IPS-11a (cell line): ENCODE measurements at regions not wholly inside any gene's neighbourhood (a gene's known extent, or its start where the extent isn't known, plus 50 kb on each side); places are given as distances from the start of the nearest gene placed in this dataset.

ENCODE experiments used
- H3K4me3 ChIP-seq: one replicate; pipeline ENCODE4 v1.5.1; 2013; ENCODE audit warnings: low read depth, low read length, control low read depth

DNA sequence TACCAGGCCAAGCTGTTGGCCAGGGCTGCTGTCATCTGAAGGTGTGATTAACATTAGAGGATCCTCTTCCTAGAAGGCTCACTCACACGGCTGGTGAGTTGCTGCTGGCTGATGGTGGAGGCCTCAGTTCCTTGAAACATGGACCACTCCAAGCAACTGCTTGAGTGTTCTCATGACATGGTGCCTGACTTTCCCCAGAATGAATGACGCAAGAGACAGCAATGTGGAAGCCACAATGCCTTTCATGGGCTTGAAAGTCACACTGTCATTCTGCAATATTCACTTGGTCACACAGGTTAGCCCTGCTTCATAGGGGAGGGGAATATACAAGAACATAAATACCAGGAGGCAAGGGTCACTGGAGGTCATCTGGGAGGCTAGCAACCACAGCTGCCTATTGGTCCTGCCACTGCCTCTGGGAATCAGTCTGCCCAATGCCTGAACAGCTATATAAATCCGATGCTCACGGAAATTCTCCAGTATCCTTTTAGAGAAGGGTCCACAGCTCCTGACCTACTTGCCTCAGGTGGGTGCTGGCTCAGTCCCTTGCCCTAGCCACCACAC, 97.1 kb upstream of the MAML3 start:
- no peak overlapping the region for H3K4me3 ChIP-seq

GRCh38 chr4:140249351-140249750, 95.4 kb upstream of the MAML3 start:
- no peak overlapping the region for H3K4me3 ChIP-seq

DNA sequence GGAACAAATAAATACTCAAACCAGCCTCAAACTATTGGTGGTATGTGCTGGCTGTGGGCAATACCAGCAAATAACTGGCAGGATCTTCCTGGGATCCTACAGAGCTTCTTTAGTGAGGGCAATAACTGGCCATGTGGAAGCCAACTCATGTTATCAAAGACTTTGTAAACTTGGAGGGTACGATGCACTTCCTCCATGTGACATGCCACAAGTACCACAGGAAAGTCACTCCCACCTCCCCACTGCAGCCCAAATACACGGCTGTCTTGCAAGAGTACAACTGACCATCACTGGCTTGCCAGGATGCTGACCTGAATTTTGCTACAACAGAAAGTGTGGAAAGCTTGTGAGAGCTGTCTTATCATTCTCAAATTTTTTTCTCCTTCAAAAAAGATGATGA, 93.3 kb upstream of the MAML3 start:
- no peak overlapping the region for H3K4me3 ChIP-seq

- H3K4me3 ChIP-seq, result no peak overlapping the region
Measured at GRCh38 chr4:140246216-140246615, 92.2 kb upstream of the MAML3 start.

DNA sequence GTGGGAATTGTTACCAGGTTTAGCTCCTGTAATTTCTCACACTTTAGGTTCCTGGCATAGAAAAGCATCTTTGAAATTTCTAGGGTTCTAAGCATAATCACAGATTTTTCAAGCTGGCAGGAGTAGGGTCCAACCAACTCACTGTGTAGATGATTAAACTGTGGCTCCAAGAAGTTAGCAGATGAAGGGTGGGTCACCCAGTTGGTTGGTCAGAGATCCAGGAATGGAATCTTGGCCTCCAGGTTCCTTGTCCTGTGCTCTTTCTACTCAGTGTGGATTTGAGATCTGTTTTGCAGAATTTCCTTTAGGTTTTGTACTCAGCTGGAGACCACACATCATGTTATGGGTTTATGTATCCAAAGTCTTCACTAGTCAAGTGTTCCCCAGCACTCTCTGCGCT, 90.3 kb upstream of the MAML3 start:
- H3K4me3 ChIP-seq, result no peak overlapping the region

- no peak overlapping the region for H3K4me3 ChIP-seq
Measured at GRCh38 chr4:140243278-140243753, 89.3 kb upstream of the MAML3 start.

- H3K4me3 ChIP-seq, result no peak overlapping the region
Measured at GRCh38 chr4:140242357-140243277, 88.6 kb upstream of the MAML3 start.

GRCh38 chr4:140240237-140240636, 86.3 kb upstream of the MAML3 start:
- no peak overlapping the region for H3K4me3 ChIP-seq

- no peak overlapping the region for H3K4me3 ChIP-seq
Measured at GRCh38 chr4:140239311-140239710, 85.3 kb upstream of the MAML3 start.

GRCh38 chr4:140238351-140239056, 84.5 kb upstream of the MAML3 start:
- H3K4me3 ChIP-seq, result no peak overlapping the region

DNA sequence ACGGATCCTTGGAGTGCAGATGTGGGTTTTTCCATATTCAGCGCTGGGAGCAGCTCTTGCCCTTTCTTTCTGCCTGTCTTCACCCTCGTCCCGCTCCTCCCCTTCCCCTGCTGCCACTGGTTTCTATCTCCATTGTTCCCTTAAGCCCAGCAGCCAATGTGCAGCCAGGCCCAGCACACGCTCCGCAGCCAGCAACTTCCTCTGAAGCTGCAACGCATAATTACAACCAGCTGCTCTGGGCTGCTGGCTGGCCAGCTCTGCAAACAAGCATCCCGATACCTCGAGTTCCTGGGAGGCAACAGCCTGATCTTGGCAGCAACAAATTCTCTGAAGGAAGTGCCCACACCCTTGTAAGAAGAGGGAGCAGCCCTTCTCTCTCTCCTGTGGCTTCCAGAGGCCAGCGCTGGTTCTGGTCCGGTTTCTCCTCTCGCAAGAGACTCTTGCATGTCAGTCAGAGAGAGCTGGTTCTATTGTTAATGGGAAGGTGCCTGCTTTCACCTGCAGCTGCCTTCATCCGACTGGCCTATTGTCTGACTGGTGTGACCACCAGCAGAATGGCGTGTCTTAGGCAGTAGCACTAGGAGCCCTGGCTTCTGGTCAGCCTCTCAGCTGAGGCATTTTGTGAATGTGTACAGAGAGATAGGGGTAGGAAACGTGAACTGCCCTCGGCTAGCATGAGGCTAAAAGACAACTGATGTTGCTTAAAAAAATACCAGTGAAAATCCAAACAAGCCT, 83.8 kb upstream of the MAML3 start:
- H3K4me3 ChIP-seq, result no peak overlapping the region

DNA sequence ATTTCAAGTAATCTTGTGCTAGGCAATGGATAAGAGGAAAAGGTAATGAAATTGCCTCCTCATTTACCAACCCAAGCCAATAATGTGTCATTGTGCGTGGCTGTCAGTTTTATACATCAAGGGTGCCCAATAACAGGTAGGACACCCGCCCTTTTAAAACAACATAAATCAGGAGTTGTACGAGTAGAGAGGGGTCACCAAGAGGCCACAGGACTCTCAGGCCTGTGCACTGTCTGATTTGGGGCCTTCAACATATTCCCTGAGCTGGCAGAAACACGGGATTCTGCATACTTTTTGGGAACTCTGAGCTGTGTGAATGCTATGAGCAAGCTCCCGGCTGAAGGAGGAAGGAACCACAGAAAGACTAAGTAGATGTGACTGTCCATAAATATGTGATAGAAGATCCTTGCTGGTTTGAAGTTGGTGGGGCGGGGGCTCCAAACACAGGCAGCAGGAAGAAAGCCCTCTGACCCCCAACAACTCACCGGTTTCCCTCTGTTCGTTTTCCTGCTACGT, 82.7 kb upstream of the MAML3 start:
- H3K4me3 ChIP-seq, result no peak overlapping the region

DNA sequence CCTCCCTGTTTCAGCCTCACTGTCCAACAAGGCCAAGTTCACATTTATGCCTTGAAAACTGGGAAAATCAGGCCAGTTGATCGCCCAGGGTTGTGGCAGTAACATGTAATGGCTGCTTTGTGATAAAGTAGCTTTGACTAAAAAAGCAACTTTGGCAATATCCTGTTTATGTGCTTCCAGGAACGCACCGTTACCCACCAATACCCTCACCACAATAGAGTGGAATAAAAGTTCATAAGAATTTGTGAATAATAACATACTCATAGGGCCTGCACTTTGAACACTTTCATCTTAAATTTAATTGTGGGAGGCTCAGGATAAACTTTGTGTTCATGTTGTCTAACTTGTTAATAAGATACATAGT, 80.7 kb upstream of the MAML3 start:
- H3K4me3 ChIP-seq, result no peak overlapping the region

DNA sequence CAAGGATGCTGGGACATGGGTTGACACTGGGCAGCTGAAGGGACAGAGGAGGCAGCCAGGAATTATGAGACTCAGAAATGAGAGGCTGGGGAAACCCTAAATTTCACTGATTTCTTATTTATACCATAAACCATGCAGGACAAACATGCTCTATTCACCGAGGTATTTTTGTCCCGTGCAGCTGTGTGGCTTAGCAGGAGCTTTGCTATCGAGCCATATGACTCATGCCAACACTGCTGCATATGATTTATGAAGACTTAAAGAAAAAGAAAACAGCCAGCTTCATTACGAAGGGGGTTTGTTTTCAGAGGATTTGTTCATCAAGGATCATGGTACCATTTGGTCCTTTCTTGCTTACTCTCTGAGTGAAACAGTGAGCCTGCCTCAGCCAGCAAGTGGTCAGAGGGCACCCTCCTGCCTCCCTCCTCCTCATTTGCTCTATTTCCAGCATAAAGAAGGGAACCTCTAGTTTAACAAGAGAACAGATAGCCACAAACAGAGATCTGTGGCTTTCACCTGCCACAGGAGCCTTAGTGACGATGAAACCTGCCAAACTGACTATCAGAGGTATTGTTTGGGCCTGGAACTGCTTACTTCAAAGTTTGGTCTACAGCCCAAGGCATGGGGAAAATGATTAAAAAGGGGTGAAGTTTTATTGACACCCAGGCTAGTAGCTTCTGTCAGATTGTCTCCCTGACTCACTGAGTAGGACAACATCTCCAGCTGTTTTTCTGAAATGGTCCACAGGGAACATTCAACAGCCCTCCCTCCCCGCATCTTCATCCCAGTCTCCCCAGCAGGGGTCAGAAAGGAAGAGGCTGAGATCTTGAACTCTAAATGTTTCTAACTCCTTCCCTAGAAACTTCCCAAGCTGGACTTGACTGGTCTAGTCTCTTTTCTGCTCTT, 80.1 kb upstream of the MAML3 start:
- H3K4me3 ChIP-seq, result no peak overlapping the region

- H3K4me3 ChIP-seq, result no peak overlapping the region
Measured at GRCh38 chr4:140229881-140230280, 75.9 kb upstream of the MAML3 start.

DNA sequence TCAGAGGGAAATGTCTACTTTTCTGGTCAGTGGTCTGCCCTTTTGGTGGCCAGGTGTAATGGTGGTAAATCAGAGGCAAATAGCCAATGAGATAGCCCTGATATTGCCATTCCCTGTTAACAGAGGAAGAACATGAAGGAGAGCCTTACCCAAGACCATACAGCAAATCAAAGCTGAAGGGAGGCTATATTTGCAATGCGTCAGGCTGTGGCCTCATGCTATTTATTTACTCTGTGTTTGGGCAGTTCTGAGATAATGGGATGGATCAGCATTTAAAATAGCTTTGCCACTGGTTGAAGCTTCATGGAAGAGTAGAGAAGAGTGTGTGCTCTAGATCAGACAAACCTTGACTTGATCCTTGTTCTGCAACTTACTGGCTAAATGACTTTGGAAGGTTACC, 73.3 kb upstream of the MAML3 start:
- H3K4me3 ChIP-seq, result no peak overlapping the region

GRCh38 chr4:140223056-140223810, 69.2 kb upstream of the MAML3 start:
- no peak overlapping the region for H3K4me3 ChIP-seq

DNA sequence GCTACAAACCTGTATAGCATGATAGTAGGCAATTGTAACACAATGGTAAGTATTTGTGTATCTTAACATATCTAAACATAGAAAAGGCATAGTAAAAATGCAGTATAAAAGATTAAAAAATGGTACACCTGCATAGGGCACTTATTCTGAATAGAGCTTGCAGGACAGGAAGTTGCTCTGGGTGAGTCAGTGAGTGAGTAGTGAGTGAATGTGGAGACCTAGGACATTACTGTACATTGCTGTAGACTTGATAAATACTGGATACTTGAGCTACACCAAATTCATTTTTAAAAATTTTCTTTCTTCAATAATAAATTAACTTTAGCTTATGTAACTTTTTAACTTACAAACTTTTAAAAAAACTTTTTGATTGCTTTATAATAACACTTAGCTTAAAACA, 68.2 kb upstream of the MAML3 start:
- no peak overlapping the region for H3K4me3 ChIP-seq

DNA sequence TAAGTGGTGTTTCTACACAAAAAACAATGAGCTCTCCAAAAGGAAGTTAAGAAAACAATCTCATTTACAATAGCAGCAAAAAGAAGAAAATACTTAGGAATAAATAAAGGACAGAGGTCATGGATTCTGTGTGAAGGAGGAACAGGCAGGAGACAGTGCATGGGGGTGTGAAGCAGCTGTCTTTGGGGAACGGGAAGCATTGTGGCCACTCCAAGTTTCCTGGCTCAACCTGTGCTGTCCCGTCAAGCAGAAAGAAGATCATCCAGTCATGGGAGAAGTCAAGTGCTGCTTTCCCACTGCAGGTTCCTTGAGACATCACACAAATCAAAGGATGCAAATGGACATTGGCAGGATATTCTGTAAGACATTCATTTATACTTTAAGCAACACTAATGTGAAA, 66.1 kb upstream of the MAML3 start:
- no peak overlapping the region for H3K4me3 ChIP-seq
